H1 (cell line): ENCODE measurements at regions not wholly inside any gene's neighbourhood (a gene's known extent, or its start where the extent isn't known, plus 50 kb on each side); places are given as distances from the start of the nearest gene placed in this dataset.

Experiments used
- CTCF ChIA-PET: fragments of 300-600 bp; sonication (Branson Sonifier 250); formaldehyde crosslinking; loops from one replicate; lab custom pipeline; 2021; ENCODE audit not compliant: partially characterized antibody; lab: Charles Lee
- POLR2A ChIA-PET: fragments of 300-600 bp; sonication (Branson Sonifier 250); formaldehyde crosslinking; loops from one replicate; lab custom pipeline; 2021; ENCODE audit warnings: inconsistent platforms; ENCODE audit not compliant: partially characterized antibody; lab: Charles Lee
- DNase-seq, 2 experiments: peaks; one replicate each; pipeline versions ENCODE4 v3.0.0 to v3.0.0-alpha.2; 2010 to 2022; ENCODE audit warnings: low spot score in 2 of 2, low read depth in 1 of 2, mixed read lengths in 1 of 2
- FAIRE-seq: peaks from 2 replicates; lab custom pipeline; 2011; peaks lifted over from hg19 to GRCh38; lab: Jason Lieb, UNC
- H2AFZ ChIP-seq: 2 replicates; pipeline ENCODE4 v1.8.1; 2012; ENCODE audit warnings: low read length, inconsistent platforms
- H2AK5ac ChIP-seq: 2 replicates; pipeline ENCODE4 v1.6.1; 2013; ENCODE audit warnings: low read depth, low read length
- H2BK120ac ChIP-seq: replicated peaks from 2 replicates; pipeline ENCODE3; 2013; ENCODE audit warnings: low read depth, low read length, inconsistent platforms
- H2BK12ac ChIP-seq: 2 replicates; pipeline ENCODE4 v1.6.1; 2013; ENCODE audit warnings: low read depth, low read length
- H2BK15ac ChIP-seq: 2 replicates; pipeline ENCODE4 v1.6.1; 2013; ENCODE audit warnings: low read length
- H2BK20ac ChIP-seq: 2 replicates; pipeline ENCODE4 v1.6.1; 2013; ENCODE audit warnings: low read length
- H2BK5ac ChIP-seq: 2 replicates; pipeline ENCODE4 v1.6.1; 2013; ENCODE audit warnings: low read depth, low read length
- H3K14ac ChIP-seq: 2 replicates; pipeline ENCODE4 v1.6.1; 2013; ENCODE audit warnings: inconsistent platforms; ENCODE audit not compliant: insufficient read length
- H3K18ac ChIP-seq: 2 replicates; pipeline ENCODE4 v1.6.1; 2013; ENCODE audit warnings: low read length; ENCODE audit errors: extremely low read depth
- H3K23ac ChIP-seq: 2 replicates; pipeline ENCODE4 v1.6.1; 2013; ENCODE audit warnings: inconsistent platforms; ENCODE audit not compliant: insufficient read length
- H3K23me2 ChIP-seq: 2 replicates; pipeline ENCODE4 v1.6.1; 2013; ENCODE audit warnings: low read depth, low read length
- H3K27ac ChIP-seq: 2 replicates; pipeline ENCODE4 v1.6.1; 2011; ENCODE audit warnings: low read depth, low read length, inconsistent platforms
- H3K27me3 ChIP-seq, 4 experiments: replicated peaks in 1 of 4; 1 replicate in 1 of 4; 2 replicates in 3 of 4; pipeline versions ENCODE4 v1.6.1 to v1.8.1; 2011 to 2013; ENCODE audit warnings: low read length in 3 of 4, mild to moderate bottlenecking in 3 of 4, inconsistent platforms in 2 of 4, mixed read lengths in 2 of 4, moderate library complexity in 1 of 4; ENCODE audit not compliant: control insufficient read depth in 3 of 4, insufficient read depth in 3 of 4; ENCODE audit errors: extremely low read depth in 1 of 4
- H3K36me3 ChIP-seq, 4 experiments: 2 replicates each; pipeline versions ENCODE4 v1.6.1 to v1.8.1; 2011 to 2013; ENCODE audit warnings: mild to moderate bottlenecking in 4 of 4, low read length in 3 of 4, moderate library complexity in 2 of 4, control low read depth in 1 of 4, inconsistent platforms in 1 of 4; ENCODE audit not compliant: insufficient read depth in 4 of 4, control insufficient read depth in 2 of 4
- H3K4ac ChIP-seq: replicated peaks from 2 replicates; pipeline ENCODE3; 2013; ENCODE audit warnings: low read length, low read depth, mixed read lengths, inconsistent platforms; ENCODE audit not compliant: insufficient read length
- H3K4me1 ChIP-seq, 4 experiments: replicated peaks in 1 of 4; 1 replicate in 1 of 4; 2 replicates in 3 of 4; pipeline versions ENCODE4 v1.6.1 to v1.8.1; 2011 to 2013; ENCODE audit warnings: low read length in 3 of 4, inconsistent platforms in 2 of 4, mixed read lengths in 1 of 4; ENCODE audit not compliant: insufficient read depth in 4 of 4, control insufficient read depth in 3 of 4
- H3K4me2 ChIP-seq, 2 experiments: 2 replicates each; pipeline versions ENCODE4 v1.6.1 to v1.8.1; 2011 to 2013; ENCODE audit warnings: low read depth in 2 of 2, low read length in 2 of 2, control low read depth in 1 of 2, inconsistent platforms in 1 of 2, mild to moderate bottlenecking in 1 of 2; ENCODE audit not compliant: insufficient read depth in 1 of 2
- H3K4me3 ChIP-seq, 4 experiments: fragments of 200-600, 300-600 bp in 1 of 4; sonication (generic), shearing (Covaris generic), sonication (Bioruptor Twin) in 1 of 4; 2 replicates each; pipeline versions ENCODE4 v1.5.1 to v1.8.1; 2011 to 2016; ENCODE audit warnings: low read length in 4 of 4, low read depth in 3 of 4, control low read depth in 2 of 4, inconsistent platforms in 2 of 4, mild to moderate bottlenecking in 2 of 4, mixed read lengths in 1 of 4, moderate library complexity in 1 of 4; ENCODE audit not compliant: insufficient read depth in 2 of 4; ENCODE audit errors: extremely low read depth in 1 of 4
- H3K56ac ChIP-seq: replicated peaks from 2 replicates; pipeline ENCODE3; 2013; ENCODE audit warnings: low read depth, mild to moderate bottlenecking, mixed read lengths, low read length, inconsistent platforms; ENCODE audit not compliant: insufficient read length
- H3K79me1 ChIP-seq: 2 replicates; pipeline ENCODE4 v1.6.1; 2013; ENCODE audit warnings: low read depth, low read length, control low read depth
- H3K79me2 ChIP-seq, 2 experiments: 2 replicates each; pipeline versions ENCODE4 v1.6.1 to v1.8.1; 2012 to 2013; ENCODE audit warnings: low read length in 2 of 2, mild to moderate bottlenecking in 2 of 2, inconsistent platforms in 1 of 2; ENCODE audit not compliant: insufficient read depth in 2 of 2, control insufficient read depth in 1 of 2
- H3K9ac ChIP-seq, 4 experiments: replicated peaks in 1 of 4; 1 replicate in 1 of 4; 2 replicates in 3 of 4; pipeline versions ENCODE4 v1.6.1 to v1.8.1; 2011 to 2013; ENCODE audit warnings: low read depth in 3 of 4, low read length in 3 of 4, control low read depth in 2 of 4, mild to moderate bottlenecking in 2 of 4, moderate library complexity in 2 of 4, inconsistent platforms in 1 of 4; ENCODE audit errors: extremely low read depth in 1 of 4
- H3K9me3 ChIP-seq, 2 experiments: 2 replicates each; pipeline versions ENCODE4 v1.6.1 to v1.8.1; 2012 to 2013; ENCODE audit warnings: mild to moderate bottlenecking in 2 of 2, moderate library complexity in 2 of 2, control low read depth in 1 of 2, inconsistent platforms in 1 of 2, low read depth in 1 of 2, low read length in 1 of 2, mixed read lengths in 1 of 2; ENCODE audit not compliant: insufficient read depth in 2 of 2
- H4K20me1 ChIP-seq, 2 experiments: replicated peaks in 1 of 2; 2 replicates each; pipeline versions ENCODE3 to v1.8.1; 2011 to 2013; ENCODE audit warnings: inconsistent platforms in 2 of 2, low read length in 2 of 2, mild to moderate bottlenecking in 1 of 2; ENCODE audit not compliant: insufficient read depth in 2 of 2, control insufficient read depth in 1 of 2
- H4K5ac ChIP-seq: 2 replicates; pipeline ENCODE4 v1.6.1; 2013; ENCODE audit warnings: low read length, low read depth, mixed read lengths, inconsistent platforms; ENCODE audit not compliant: insufficient read length
- H4K8ac ChIP-seq: 2 replicates; pipeline ENCODE4 v1.8.0; 2013; ENCODE audit warnings: mild to moderate bottlenecking, moderate library complexity, low read length, inconsistent platforms; ENCODE audit not compliant: insufficient read depth; ENCODE audit errors: extremely low read depth
- H4K91ac ChIP-seq: replicated peaks from 2 replicates; pipeline ENCODE3; 2013; ENCODE audit warnings: low read length, mixed read lengths, inconsistent platforms; ENCODE audit not compliant: insufficient read length
- PHF8 ChIP-seq: fragments of 200-600 bp; sonication (generic); conservative IDR thresholded peaks from 2 replicates; pipeline ENCODE4 v1.7.1; 2012; ENCODE audit warnings: low read depth, mild to moderate bottlenecking, inconsistent platforms, low read length, moderate library complexity
- SAP30 ChIP-seq: fragments of 300-600 bp; sonication (generic); IDR thresholded peaks from 2 replicates; pipeline ENCODE4 v1.7.1; 2012; ENCODE audit warnings: low read length, moderate library complexity, mild to moderate bottlenecking, inconsistent platforms; ENCODE audit not compliant: insufficient read depth, insufficient replicate concordance
- TBP ChIP-seq: IDR thresholded peaks from 2 replicates; pipeline ENCODE4 v1.6.1; 2011; ENCODE audit warnings: low read depth, low read length, improper control_type of control experiment
- WGBS, 2 experiments: shearing (Covaris generic) in 1 of 2; methylation state at CpG; one replicate each; pipeline versions ENCODE4 v1.1.6 to v1.1.7; 2013 to 2015; ENCODE audit warnings: low lambda C conversion rate in 2 of 2, mixed read lengths in 2 of 2, inconsistent platforms in 1 of 2, low coverage in 1 of 2, missing lambda C conversion rate in 1 of 2; ENCODE audit not compliant: insufficient replicate concordance in 2 of 2, insufficient coverage in 1 of 2, insufficient read length in 1 of 2; ENCODE audit errors: extremely low coverage in 1 of 2, missing lambda C conversion rate in 1 of 2; 5-methylcytosine and 5-hydroxymethylcytosine counted together

GRCh38 chr5:108636135-108636853 lies 111.4 kb upstream of the FER start:
- Histone ChIP-seq H3K9ac (no peak overlapping the region; a peak in 1 of 7 replicates), H3K4me1 (peaks cover 0 to 11% (median 9%) of the 10 kb centered on the region in 4 experiments; a peak in 4 of 7 replicates), H3K79me1 (no peaks in the 10 kb centered on the region), H3K23me2 (no peaks in the 10 kb centered on the region), H2BK15ac (no peak overlapping the region), H2BK12ac (no peak overlapping the region), H4K8ac (no peak overlapping the region), H4K91ac (no peak overlapping the region), H2BK5ac (peak overlapping the region; percentile 80; the same call in 1 of the 2 replicates), H3K23ac (no peak overlapping the region), H3K79me2 (no peaks in the 10 kb centered on the region), H2BK120ac (peak overlapping the region; percentile 39), H3K9me3 (no peaks in the 10 kb centered on the region), H2BK20ac (no peak overlapping the region), H3K27ac (no peak overlapping the region), H2AFZ (no peak overlapping the region), H3K4ac (no peak overlapping the region), H2AK5ac (no peak overlapping the region), H3K56ac (no peak overlapping the region), H3K36me3 (no peaks in the 10 kb centered on the region), H3K27me3 (no peaks in the 10 kb centered on the region), H3K18ac (no peak overlapping the region), H3K4me2 (peak overlapping the region in 1 of 2 experiments; percentile 38; a peak in 2 of 4 replicates), H3K4me3 (no peak overlapping the region), H4K5ac (peak overlapping the region; percentile 51), H3K14ac (no peak overlapping the region), H4K20me1 (no peaks in the 10 kb centered on the region)
- TF ChIP-seq SAP30 = no peak
- TF ChIP-seq PHF8 = no peak
- no peak for TF ChIP-seq TBP
- POLR2A ChIA-PET = interaction anchor here (0.6 kb wide), 1 partner anchor 43 kb away, joined by 3 read pairs; no protein-coding TSS in a partner anchor
- peak; percentile 32 for FAIRE-seq
- CTCF ChIA-PET = interaction anchor here (0.8 to 2.5 kb wide), 4 partner anchors 18 to 115 kb away, joined by 3 to 8 read pairs (median 6); no protein-coding TSS in a partner anchor
- 45% methylated on average over 3 of the region's 3 CpGs; no CpG with 5 or more reads in 1 of the 2 experiments for WGBS, 2 experiments
- no peak for DNase-seq
